ENCODE measurements at regions not wholly inside any gene's neighbourhood (a gene's known extent, or its start where the extent isn't known, plus 50 kb on each side); places are given as distances from the start of the nearest gene placed in this dataset.

- Mint-ChIP-seq H3K27me3 (ENCODE audit: low read depth in 3 of 3) (peaks cover 0 to 1% (median 0%) of the 10 kb centered on the region in 3 donors), H3K36me3 (no peaks in the 10 kb centered on the region), H3K9me3 (peaks cover 0 to 8% (median 4%) of the 10 kb centered on the region in 7 donors), H3K4me3 (no peak overlapping the region), H3K4me1 (no peaks in the 10 kb centered on the region), H3K27ac (no peak overlapping the region)
- Histone ChIP-seq H4K20me1 (ENCODE audit: insufficient read depth, low read length) (no peaks in the 10 kb centered on the region), H3K9ac (ENCODE audit: insufficient read depth, low read length, poor library complexity, severe bottlenecking) (no peak overlapping the region), H3K27me3 (ENCODE audit: control insufficient read depth in 2 of 2, insufficient read depth in 2 of 2, low read length in 2 of 2) (no peaks in the 10 kb centered on the region), H2AFZ (ENCODE audit: insufficient read depth, low read depth, low read length, poor library complexity, severe bottlenecking) (no peak overlapping the region), H3K9me3 (replicated peaks in 1 of 2; ENCODE audit: control insufficient read depth in 1 of 2, insufficient read depth in 1 of 2, low read length in 2 of 2) (peaks cover 5 to 8% of the 10 kb centered on the region in 2 donors), H3K79me2 (ENCODE audit: insufficient read depth, low read length) (no peaks in the 10 kb centered on the region), H3K36me3 (replicated peaks in 1 of 2; ENCODE audit: control insufficient read depth in 1 of 2, insufficient read depth in 2 of 2, low read length in 2 of 2) (no peaks in the 10 kb centered on the region), H3K4me3 (replicated peaks in 1 of 3; ENCODE audit: low read depth in 2 of 3, low read length in 3 of 3) (no peak overlapping the region), H3K4me2 (replicated peaks; ENCODE audit: extremely low read depth, low read length, poor library complexity, severe bottlenecking) (no peak overlapping the region), H3K4me1 (ENCODE audit: control insufficient read depth in 1 of 2, insufficient read depth in 2 of 2, low read length in 2 of 2) (no peaks in the 10 kb centered on the region), H3K27ac (ENCODE audit: low read depth in 1 of 2, low read length in 2 of 2) (no peak overlapping the region)
- intact Hi-C loops (cut with micrococcal nuclease): no loop called here
- TF ChIP-seq CTCF (IDR thresholded peaks at IDR 0.05): no peak
- DNase-seq: no peak
Measured at GRCh38 chr4:177687117-177687516, 244.9 kb upstream of the AGA start.

- Histone ChIP-seq H3K79me2 (ENCODE audit: insufficient read depth, low read length) (no peaks in the 10 kb centered on the region), H2AFZ (ENCODE audit: insufficient read depth, low read depth, low read length, poor library complexity, severe bottlenecking) (no peak overlapping the region), H3K27me3 (ENCODE audit: control insufficient read depth in 2 of 2, insufficient read depth in 2 of 2, low read length in 2 of 2) (no peaks in the 10 kb centered on the region), H3K4me2 (replicated peaks; ENCODE audit: extremely low read depth, low read length, poor library complexity, severe bottlenecking) (no peak overlapping the region), H3K4me1 (ENCODE audit: control insufficient read depth in 1 of 2, insufficient read depth in 2 of 2, low read length in 2 of 2) (no peaks in the 10 kb centered on the region), H3K9me3 (replicated peaks in 1 of 2; ENCODE audit: control insufficient read depth in 1 of 2, insufficient read depth in 1 of 2, low read length in 2 of 2) (peaks cover 8% of the 10 kb centered on the region in 2 donors), H3K4me3 (replicated peaks in 1 of 3; ENCODE audit: low read depth in 2 of 3, low read length in 3 of 3) (no peak overlapping the region), H3K36me3 (replicated peaks in 1 of 2; ENCODE audit: control insufficient read depth in 1 of 2, insufficient read depth in 2 of 2, low read length in 2 of 2) (no peaks in the 10 kb centered on the region), H4K20me1 (ENCODE audit: insufficient read depth, low read length) (no peaks in the 10 kb centered on the region), H3K27ac (ENCODE audit: low read depth in 1 of 2, low read length in 2 of 2) (no peak overlapping the region), H3K9ac (ENCODE audit: insufficient read depth, low read length, poor library complexity, severe bottlenecking) (no peak overlapping the region)
- DNase-seq: no peak
- no CpG with 5 or more reads among the region's 1 CpG for WGBS (ENCODE audit: insufficient coverage)
- Mint-ChIP-seq H3K27ac (no peak overlapping the region), H3K4me1 (no peaks in the 10 kb centered on the region), H3K27me3 (ENCODE audit: low read depth in 3 of 3) (peaks cover 0 to 1% (median 0%) of the 10 kb centered on the region in 3 donors), H3K4me3 (no peak overlapping the region), H3K9me3 (peaks cover 0 to 3% (median 0%) of the 10 kb centered on the region in 7 donors), H3K36me3 (no peaks in the 10 kb centered on the region)
- no peak for TF ChIP-seq CTCF (IDR thresholded peaks at IDR 0.05)
- intact Hi-C loops (cut with micrococcal nuclease): no loop called here
Measured at GRCh38 chr4:177692907-177693306, 250.7 kb upstream of the AGA start.

Data from CD14-positive monocyte (primary cell).